GM21786 (cell line): ENCODE measurements at regions not wholly inside any gene's neighbourhood (a gene's known extent, or its start where the extent isn't known, plus 50 kb on each side); places are given as distances from the start of the nearest gene placed in this dataset.
A peak's percentile ranks its signal among the peaks of the same experiment; 100 is the strongest.

ENCODE experiments used
- ATAC-seq: cut with Tn5 transposase; IDR thresholded peaks from one replicate; pipeline ENCODE4 v1.9.1; 2021; ENCODE audit not compliant: unreplicated experiment

DNA sequence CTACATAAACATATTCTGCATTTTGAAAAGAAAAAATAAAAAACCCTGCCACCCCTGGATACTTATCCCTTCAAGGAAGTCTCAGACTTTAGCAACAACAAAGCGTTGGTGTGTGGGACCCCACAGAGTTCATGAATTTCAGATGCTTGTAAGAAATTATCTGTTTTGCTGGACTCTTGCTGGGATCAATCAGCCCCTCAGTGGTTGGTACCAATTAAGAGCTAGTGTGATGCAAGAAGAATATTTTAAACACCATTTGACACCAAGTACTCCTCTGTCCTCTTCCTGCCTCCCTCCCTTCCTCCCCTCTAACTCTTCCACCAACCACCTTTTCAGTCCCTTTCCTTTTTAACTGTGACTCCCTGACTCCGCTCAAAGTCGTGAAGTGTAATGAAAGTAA, 51.5 kb downstream of the SST start:
- ATAC-seq = no peak

DNA sequence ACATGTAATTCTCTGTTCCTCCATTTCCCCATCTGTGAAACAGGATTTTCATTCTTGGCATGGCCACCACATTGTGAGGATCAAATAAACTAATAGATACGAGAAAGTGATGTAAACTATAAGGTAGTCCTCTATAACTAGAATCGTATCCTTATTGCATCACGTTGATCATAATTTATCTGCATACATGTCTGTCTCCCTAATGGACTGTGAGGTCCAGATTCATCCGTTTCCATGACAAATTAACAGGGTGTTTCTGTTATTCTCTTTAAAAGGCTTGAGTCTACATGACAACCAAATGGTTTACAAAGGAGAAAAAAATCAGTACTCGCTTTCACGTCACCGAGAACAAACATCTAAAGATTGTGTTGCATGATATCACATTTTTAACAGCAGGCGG, 53.0 kb downstream of the SST start:
- no peak for ATAC-seq

DNA sequence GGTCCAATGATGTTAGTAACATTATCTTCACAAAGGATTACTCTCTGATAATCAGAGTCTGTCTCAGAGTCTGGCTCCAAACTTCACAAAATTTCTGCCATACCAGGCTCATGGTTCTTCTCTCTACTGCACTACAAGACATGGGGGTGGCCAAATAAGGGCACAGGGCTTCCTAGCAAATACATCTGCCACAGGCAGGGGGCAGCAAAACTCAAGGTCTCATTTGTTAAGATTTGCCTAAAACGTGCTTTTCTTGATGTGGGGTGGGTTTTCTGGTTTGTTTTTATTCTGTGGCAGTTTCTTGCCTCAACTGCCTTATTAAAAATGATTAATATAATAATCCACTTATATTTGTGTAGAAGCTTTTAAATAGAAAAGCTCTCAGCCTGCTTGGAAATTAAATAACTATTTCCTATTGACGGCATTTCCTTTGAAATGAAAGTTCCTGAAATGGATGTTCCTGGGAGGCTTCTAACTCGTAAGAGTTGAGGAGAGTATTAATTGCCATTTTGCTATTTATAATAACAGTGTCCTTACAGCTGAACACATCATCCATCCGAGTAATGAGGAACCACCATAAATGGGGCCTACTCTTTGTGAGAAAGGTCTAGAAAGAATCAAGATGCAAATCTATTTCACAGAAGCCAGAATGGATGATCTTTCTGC, 53.8 kb downstream of the SST start:
- ATAC-seq = peak; percentile 61

DNA sequence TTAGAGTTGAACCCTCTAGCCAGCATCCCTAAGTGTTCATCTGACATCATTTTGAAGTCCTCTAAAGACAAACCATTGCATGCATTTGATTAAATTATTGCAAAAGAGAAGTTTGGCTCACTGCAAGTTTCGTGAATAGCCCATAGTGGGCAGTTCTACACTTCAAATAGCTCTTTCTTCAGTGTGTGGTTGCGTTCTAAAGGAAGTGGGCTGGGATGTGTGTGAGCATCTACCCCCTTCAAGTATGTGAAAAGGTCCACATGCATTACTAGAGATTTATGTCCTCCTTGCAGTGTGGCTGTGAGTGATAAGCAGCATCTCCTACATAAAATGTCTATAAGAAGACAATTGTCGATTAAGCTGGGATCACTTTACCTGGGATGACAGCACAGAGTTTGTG, 54.6 kb downstream of the SST start:
- no peak for ATAC-seq

DNA sequence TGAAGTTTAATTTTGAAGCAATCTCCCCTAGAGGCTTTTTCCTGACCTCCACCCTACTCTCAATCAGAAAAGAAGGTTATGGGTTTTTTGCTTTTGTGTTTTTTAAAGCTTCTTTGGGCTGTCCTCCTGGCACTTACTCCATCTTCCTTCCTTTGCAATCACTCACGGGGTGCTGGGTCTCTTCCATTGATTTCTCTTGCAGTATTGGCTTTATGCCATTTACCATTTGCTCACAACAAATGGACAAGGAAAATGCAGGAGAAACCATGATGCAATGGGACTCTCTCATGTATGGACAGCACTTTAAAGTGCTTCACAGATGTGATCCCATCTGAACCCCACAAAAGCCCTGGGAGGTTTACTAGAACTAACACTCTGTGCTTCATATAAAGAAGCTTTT, 57.5 kb downstream of the SST start:
- ATAC-seq = no peak

DNA sequence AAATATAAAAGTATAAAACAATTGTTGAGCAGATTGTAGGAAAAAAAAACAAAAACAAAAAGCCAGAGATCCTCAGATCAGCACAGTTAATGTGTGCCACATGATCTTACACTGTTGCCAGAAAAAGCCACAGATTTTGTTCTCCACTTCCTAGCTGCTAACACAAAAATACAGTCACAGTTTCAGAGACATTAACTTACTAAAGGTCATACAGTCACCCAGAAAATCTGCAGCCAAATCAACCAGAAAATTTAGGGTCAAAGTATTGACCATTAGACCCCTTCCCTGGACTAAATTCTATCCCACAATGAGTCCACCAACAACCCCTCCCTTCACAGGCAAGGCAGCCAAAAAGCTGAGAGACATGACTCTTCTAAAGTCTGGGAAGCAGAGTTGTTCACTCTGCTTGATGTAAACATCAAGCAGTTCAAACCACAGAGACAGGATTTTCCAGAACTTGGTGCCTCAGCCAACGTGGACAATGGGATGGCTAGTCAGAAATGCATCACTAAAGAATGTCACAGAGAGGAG, 59.1 kb downstream of the SST start:
- ATAC-seq = no peak

DNA sequence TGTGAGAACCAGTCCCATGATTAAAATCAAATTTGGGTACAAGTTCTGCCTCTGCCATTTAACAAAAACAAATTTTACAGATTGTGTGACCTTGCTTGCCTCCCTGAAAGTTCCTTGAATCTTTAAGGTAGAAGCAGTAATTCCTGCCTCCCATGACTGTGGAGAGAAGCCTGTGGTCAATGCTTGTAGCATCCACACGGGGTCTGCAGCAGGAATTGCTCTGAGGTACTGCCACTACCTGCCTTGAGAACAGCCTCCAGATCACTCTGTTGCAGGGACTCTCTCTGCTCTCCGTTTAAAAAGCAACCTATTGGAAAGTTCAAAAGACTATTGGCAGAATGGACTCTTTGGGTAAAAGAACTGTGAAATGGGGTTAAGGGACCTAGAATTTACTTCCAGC, 75.9 kb downstream of the SST start:
- ATAC-seq = no peak

DNA sequence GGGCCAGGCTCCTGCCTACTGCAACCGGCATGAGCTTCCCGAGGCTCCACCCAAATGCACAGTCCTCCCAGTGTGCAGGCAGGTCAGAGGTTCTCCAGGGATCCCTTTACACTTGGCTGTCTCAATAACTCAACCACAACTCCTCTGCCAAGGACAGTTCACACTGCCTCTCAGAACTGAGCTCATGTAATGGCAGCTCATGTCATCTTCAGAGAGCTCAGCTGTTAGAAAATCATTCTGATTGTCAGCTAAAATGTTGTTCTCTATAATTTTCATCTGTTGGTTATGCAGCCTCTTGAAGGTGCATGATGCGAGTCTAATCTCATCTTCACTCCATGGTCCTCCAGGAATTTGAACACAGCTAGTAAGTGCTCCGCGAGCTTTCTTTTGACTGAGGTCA, 76.7 kb downstream of the SST start:
- ATAC-seq = no peak

DNA sequence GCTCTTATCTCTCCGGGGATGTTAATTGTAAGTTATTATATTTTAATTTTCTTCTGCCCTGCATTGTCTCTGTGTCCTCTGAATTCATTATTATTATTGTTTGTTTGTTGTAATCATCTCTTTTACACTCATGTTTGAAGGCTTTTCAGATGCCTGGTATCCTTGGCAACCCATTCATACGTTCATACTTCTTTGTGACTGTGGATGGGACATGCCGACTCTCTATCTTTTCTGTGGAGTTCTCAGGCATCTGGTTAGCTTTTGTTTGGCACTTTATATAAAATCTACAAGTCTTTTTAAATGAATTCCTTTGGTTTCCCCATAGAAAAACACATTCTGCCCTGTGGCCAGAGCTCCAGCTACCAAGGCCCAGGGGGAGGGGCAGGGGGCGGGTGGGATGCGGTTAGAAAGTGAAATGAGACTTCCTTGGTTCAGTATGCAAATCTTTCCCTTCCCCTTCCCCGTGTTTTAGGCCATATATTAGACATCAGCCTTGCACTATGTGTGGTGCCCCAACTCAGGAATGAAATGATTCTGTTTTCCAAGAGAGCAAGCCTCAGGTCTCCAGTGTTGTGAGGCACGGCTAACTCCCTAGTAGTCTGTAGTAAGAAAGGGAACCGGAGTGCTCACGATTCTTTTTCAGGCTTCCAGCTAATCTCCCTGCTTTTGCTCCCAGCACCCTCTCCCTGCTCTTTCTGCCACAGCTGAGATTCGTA, 79.2 kb downstream of the SST start:
- ATAC-seq = no peak

DNA sequence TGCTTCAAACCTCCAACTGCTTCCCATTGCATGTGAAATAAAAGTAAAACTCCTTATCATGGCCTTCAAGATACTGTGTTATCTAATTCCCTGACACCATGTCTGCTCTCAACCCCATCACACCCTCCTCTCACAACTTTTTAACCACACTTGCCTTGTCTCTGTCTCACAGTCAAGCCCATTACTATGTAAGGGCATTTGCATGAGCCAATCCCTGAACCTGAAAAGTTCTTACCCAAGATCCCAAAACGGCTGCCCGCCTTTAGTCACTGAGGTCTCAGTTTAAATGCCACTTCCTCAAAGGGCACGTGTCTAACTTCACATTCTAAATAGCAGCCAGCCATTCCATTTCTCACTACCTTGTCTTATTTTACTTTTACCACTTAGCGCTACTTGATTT, 83.1 kb downstream of the SST start:
- ATAC-seq = no peak

DNA sequence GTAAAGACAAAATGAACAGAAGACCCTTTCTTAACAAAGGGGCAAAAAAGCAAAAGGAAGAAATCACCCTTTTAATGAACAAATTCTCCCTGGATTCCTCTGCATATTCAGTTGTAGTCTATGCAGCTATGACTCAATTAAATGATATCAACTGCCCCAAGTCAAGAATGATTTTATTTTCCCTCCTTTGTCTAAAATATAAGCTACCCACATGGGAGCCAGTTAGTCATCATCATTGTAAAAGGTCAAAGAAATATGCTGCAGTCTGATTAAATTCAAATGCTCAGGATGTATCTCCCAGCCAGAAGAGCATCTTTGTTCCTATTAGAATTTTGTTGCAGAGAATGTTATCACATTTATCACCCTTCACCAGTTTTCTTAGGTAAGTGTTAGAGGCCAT, 84.0 kb downstream of the SST start:
- no peak for ATAC-seq

DNA sequence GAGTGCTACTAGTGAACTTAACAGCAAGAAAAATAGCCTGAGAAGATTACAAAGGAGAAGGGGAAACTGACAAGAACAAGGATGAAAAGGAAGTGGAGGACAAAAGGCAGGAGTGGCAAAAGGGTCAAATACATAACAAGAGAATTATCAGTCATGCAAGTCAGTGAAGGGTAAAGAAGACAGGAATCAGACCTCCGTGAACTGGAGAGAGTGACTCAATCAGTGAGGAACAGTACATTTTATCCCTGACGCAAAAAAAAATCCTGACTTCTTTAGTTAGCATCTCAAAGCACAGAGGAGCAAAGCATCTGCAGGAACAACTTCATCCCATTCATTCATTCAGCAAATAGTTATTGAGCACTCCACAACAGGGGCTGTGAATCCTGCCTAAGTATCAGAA, 97.8 kb downstream of the SST start:
- no peak for ATAC-seq

DNA sequence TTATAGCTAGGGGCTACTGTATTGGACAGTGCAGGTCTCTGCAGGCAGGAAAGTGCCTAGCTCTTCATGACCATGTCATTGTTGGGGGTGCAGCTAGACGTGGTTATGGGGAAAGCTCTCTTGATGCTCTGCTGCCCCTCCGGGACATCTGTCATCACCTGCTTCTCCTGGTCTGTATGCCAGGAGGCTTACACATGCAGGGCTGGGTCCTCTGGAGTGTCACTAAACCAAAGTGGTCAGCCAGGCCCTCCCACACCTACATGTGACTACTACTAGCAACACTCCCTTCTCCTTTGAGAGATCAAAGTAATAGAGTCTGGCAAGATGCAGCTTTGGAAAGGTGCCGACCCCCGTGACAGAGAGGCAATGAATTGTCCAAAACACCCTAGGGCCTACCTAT, 98.5 kb downstream of the SST start:
- ATAC-seq = no peak

DNA sequence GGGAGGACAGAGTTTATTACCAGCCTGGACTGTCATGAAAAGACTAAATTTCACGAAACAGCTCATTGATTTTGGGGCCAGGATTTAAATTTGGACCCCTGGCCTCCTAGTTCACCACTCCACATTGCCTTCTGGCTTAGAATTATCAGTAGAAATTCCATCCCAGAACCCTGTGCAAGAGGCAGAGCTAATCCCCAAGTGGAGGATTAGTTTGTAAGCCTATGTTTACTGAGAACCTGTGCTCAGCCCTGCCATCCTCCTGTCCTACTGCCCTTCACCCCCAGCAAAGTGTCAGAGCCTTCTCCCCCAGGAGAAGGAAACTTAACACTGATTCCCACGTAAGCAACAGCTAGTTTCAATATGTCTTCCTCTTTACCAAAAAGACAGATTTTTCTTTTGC, 99.4 kb downstream of the SST start:
- no peak for ATAC-seq

DNA sequence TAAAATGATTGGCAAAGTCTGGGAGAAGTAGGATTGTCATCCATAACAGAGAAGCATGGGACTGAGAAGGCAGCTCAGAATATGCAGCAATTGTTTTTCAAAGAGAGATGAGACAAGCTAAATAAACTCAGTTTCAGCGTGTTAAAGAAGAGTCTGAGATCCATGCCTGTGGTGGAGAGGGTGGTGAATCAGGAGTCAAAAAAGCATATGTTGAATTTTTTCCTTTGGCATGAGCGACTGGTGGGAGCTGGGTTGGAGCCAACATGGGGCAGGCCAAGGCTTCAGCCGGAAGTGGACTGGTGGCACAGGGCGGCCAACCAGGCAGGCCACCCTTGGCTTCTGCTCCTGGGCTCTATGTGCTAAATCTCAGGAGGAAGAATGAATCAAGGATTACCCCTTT, 102.0 kb downstream of the SST start:
- ATAC-seq = no peak

DNA sequence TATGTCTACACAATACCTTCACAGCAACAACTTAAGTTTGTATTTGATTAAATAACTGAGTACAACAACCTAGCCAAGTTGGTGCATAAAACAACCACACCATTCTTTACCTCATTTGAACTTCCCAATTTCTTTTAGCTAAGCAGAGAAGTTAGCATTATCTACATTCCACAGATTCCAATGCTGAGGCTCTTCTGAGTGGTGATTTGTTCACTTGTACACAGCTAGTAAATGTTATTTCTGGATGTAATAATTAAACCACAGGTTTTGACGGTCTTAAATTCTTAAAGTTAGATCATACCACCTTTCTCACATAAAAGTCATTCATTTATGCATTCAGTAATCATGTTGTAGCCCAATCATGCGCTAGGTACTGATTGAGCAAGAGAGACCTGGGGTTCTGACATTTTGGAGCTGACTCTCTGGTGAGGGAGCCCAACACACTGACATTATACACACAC, 102.5 kb downstream of the SST start:
- no peak for ATAC-seq

DNA sequence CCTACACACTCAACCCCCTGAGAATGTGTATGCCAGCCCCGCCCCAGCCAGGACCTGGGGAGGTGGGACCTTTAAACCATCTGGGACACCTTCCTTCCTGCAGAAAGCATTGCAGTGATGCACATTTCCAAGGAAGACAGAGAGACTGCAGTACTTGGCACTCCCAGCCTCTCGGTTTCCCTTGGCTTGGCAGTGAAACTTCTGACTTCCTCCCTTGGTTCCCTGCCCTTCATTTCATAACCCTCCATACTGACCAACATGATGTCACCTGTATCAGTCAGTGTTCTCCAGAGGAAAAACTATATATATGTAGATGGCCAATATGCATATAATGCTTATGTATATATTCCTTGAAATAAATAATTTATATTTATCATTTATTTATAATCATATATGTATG, 103.2 kb downstream of the SST start:
- ATAC-seq = no peak

DNA sequence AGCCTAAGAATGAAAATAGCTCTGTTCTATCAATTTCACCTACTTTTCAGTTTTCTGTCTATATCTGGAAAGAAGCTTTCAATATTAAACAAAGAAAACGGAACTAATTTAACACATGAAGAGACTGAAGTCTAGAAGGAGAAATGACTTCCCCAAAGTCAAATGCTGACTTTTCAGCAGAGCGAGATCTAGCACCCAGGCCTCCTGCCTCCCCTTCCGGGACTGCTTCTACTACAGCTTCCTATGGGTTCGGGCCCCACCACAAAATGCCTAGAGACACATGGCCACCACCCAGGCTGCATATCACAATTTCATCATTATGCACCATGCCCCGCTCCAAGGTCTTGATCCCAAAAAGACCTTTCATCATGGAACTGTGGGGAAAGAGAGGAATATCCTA, 104.5 kb downstream of the SST start:
- ATAC-seq = no peak

DNA sequence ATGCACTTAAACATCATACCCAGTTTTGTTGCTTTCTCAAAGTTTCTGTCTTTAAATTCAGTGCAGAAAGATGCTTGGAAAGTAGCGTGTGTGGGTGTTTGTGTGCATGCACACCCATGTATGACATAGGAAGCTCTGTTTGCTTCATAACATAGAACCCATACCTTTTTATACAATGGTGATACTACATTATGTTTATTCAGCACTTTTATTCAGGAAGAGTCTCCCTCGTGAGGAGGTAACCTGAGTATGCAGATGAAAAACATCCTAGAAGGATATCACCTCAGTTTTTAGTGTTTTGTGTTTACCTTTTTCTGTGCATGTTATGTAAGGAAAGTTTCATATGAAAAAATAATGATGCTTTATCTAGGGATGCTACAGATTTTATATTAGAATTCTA, 111.2 kb downstream of the SST start:
- ATAC-seq = no peak

DNA sequence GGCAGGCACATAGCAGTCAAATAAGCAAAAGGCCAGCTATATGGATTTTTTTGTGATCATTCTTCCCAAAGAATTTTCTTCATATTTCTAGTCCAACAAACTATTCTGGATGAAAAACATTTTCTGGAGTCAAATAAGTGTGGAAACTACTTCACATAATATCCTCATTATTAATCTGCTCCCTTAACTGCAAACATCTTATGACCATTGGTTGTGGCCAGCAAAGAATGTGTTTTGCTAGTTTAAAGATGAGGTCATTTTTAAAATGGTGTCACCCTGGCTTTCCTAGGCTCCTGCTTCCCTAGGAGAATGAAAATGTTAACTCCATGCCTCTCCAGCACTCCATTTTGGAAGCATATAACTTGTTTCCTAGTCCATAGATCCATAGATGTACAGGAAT, 118.8 kb downstream of the SST start:
- ATAC-seq = no peak

DNA sequence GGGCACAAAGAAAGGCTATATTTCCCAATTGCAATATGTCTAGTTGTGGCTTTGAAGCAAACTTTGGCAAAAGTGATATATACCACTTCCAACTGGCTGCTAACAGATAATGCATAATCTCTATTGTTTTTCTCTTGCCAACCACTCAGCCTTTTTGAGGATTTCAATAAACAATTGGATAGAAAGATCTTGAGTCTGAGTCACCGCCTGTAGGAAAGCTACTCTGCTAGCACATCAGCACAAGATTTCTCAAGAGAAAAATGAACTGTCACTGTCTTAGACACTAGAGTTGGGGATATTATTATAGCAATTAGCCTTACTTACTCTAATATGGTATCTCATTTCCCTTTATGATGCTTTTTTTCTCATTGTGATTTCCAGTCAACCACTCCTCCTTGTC, 119.7 kb downstream of the SST start:
- ATAC-seq = no peak

DNA sequence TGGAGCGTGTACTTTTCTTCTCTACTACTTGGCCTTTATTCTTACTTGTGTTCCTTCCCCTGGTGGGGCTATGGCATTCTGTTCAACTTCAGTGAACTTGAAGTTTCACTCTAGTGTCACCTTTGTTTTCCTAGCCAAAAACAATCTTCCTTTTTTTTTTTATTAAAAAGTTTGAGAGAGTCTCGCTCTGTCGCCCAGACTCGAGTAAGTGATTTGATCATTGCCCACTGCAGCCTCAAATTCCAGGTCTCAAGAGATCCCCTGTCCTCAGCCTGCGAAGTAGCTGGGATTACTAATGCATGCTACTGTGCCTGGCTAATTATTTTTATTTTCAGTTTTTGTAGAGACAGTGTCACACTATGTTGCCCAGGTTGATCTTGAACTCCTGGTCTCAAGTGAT, 124.8 kb downstream of the SST start:
- no peak for ATAC-seq

DNA sequence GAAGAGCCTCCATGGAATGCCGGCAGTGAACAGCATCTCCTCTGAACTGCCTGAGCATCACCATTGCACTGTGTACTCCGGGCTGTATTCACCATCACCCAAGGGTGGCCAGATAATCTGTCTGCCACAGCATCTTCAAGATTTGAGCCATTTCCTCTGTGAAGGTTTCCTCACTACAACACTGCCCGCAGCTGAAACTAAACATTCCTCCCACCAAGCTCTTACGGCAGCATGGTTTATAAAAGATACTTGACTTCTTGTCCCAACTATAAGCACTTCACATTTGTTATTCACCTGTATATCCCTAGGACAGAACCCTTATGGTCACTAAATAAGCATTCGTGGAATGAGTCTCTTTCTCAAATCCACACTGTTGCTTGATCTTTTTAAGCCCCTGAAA, 125.9 kb downstream of the SST start:
- no peak for ATAC-seq
